ENCODE measurements at regions not wholly inside any gene's neighbourhood (a gene's known extent, or its start where the extent isn't known, plus 50 kb on each side); places are given as distances from the start of the nearest gene placed in this dataset.

GRCh38 chr1:184141361-184141880 lies 89.9 kb downstream of the TSEN15 start:
- WGBS (ENCODE audit: extremely low coverage, insufficient read length, low lambda C conversion rate), result no CpG with 5 or more reads among the region's 6 CpGs
- peaks cover 8 to 11% of the 10 kb centered on the region in 2 experiments for H3K9me3 Mint-ChIP-seq

More at GRCh38 chr1:184141361-184141880, 89.9 kb downstream of the TSEN15 start:
- no peaks in the 10 kb centered on the region for H4K20me1 ChIP-seq (ENCODE audit: control insufficient read depth, insufficient read depth, insufficient read length)
- H2AFZ ChIP-seq (ENCODE audit: low read length), result no peak overlapping the region
- no peaks in the 10 kb centered on the region for H3K27me3 ChIP-seq (ENCODE audit: insufficient read depth, low read length)
- H3K79me2 ChIP-seq (ENCODE audit: insufficient read depth, low read length), result no peaks in the 10 kb centered on the region
- no peaks in the 10 kb centered on the region for H3K4me1 ChIP-seq (ENCODE audit: insufficient read depth, low read length)
- no peak overlapping the region for H2BK15ac ChIP-seq (ENCODE audit: low read depth, low read length)
- no peak overlapping the region for H3K23ac ChIP-seq (ENCODE audit: insufficient read length, low read depth, low read length)
- H3K27ac Mint-ChIP-seq, result no peak overlapping the region
- no peak overlapping the region for H2AK5ac ChIP-seq (ENCODE audit: insufficient read length, low read length)
- H3K79me1 ChIP-seq (ENCODE audit: insufficient read depth, low read depth, low read length, poor library complexity, severe bottlenecking), result no peaks in the 10 kb centered on the region
- no peak overlapping the region for H4K8ac ChIP-seq (replicated peaks; ENCODE audit: insufficient read length, low read depth, low read length)
- DNase-seq, result no peak
- no peak overlapping the region for H4K91ac ChIP-seq (ENCODE audit: insufficient read length, low read depth, low read length)
- no peak overlapping the region for H4K5ac ChIP-seq (ENCODE audit: insufficient read length, low read depth, low read length)
- no peak overlapping the region for H2BK20ac ChIP-seq (ENCODE audit: low read depth, low read length, poor library complexity, severe bottlenecking)
- H3K23me2 ChIP-seq (ENCODE audit: insufficient read length, low read depth, low read length, poor library complexity, severe bottlenecking), result no peaks in the 10 kb centered on the region
- H3K18ac ChIP-seq (ENCODE audit: insufficient read length, low read depth, low read length), result no peak overlapping the region
- H3T11ph ChIP-seq (ENCODE audit: low read length), result no peak overlapping the region
- H3K9me3 ChIP-seq (ENCODE audit: control insufficient read depth, low read depth, low read length), result no peaks in the 10 kb centered on the region
- H2BK5ac ChIP-seq (ENCODE audit: insufficient read length, low read length), result no peak overlapping the region
- H3K4ac ChIP-seq (ENCODE audit: low read depth, low read length), result no peak overlapping the region
- H2BK120ac ChIP-seq (ENCODE audit: low read depth, low read length, poor library complexity, severe bottlenecking), result no peak overlapping the region
- no peak overlapping the region for H3K4me2 ChIP-seq (ENCODE audit: insufficient read depth, insufficient read length, low read length)
- no peak overlapping the region for H3K56ac ChIP-seq (ENCODE audit: insufficient read length, low read depth, low read length)
- no peak overlapping the region for H3K4me3 Mint-ChIP-seq
- H3K9ac ChIP-seq (ENCODE audit: extremely low read depth, insufficient read length, low read length), result no peak overlapping the region
- H3K14ac ChIP-seq (ENCODE audit: insufficient read depth, low read length), result no peak overlapping the region
- no peak overlapping the region for H2BK12ac ChIP-seq (ENCODE audit: insufficient read length, low read depth, low read length)
- H3K4me1 Mint-ChIP-seq, result peaks cover 5% of the 10 kb centered on the region in 2 experiments; a peak in 2 of 4 replicates
- H3K36me3 Mint-ChIP-seq (ENCODE audit: insufficient read depth in 1 of 3, low read depth in 3 of 3), result peaks cover 3 to 9% (median 8%) of the 10 kb centered on the region in 3 experiments
- H3K27me3 Mint-ChIP-seq (ENCODE audit: low read depth), result peaks cover 5% of the 10 kb centered on the region
- no peak overlapping the region for H3K27ac ChIP-seq (ENCODE audit: insufficient read length, low read depth, low read length)
- TF ChIP-seq CTCF (conservative IDR thresholded peaks at IDR 0.05), result no peak
